ENCODE measurements at regions not wholly inside any gene's neighbourhood (a gene's known extent, or its start where the extent isn't known, plus 50 kb on each side); places are given as distances from the start of the nearest gene placed in this dataset.
A peak's percentile ranks its signal among the peaks of the same experiment; 100 is the strongest.

DNA sequence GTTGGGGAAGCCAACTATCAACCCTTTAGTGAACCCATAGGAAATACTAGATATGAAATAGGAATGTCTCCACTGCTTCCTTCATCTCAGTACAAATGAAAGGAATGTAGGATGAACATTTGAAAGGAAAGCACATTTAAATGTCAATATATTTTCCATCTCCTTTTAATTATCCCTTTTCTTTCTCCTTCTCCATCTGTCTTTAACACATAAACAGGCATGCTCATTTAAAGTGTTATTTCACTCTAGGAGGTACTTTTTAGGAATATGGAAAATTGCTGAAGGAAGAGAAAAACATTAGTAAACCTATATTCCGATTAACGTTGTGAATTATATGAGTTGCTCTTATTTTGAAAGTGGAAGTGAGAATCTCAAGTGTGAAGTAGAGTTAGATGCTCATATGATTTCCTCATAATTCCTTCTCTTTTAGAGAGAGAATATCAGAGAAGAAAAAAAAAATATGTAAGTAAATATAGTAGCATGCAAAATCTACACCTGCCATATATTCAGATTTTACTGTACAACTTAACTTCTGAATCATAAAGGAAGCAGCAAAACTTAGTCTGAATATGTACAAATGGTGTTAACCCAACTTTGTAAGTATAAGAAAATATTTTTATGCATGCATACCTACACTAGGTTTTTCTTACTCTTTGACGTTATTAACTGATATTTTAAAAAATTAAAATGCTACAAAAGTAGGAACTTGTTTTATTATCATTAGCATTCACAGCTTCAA lies 406.9 kb upstream of the B3GALT2 start:
- FAIRE-seq, result no peak
- DNase-seq (ENCODE audit: low spot score), result no peak

DNA sequence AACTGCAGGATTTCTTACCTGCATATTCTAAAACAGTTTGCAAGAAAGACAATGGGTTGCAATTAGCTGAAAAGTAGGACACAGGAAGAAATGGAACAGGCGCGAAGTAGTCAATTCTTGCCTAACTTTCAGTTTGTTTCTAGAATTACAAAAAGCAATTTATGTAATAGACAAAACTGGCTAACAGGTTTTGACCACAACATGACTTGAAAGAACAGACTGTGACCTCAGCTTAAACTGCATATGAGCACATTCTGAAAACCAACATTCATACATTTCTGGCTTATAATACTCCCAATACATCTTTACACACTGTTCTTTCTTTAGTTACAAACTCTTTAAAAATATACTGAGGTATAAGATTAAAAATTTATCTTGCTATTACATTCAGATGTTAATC lies 405.9 kb upstream of the B3GALT2 start:
- DNase-seq (ENCODE audit: low spot score), result no peak
- no peak for FAIRE-seq

DNA sequence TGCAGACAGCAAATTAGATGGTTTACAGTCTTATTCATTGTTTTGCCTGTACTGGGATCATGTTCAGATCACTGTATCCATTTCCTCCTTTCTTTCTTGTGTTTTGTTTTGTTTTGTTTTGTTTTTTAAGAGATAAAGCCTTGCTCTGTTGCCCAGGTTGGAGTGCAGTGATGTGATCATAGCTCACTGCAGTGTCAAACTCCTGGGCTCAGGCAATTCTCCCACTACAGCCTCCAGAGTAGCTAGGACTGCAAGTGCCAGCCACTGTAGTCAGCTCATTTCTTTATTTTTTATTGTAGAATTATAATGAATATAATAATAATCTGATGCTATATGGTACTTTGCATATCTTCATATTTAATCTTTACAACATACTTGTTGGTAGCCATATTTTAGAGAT lies 403.7 kb upstream of the B3GALT2 start:
- DNase-seq (ENCODE audit: low spot score), result no peak
- FAIRE-seq, result no peak

DNA sequence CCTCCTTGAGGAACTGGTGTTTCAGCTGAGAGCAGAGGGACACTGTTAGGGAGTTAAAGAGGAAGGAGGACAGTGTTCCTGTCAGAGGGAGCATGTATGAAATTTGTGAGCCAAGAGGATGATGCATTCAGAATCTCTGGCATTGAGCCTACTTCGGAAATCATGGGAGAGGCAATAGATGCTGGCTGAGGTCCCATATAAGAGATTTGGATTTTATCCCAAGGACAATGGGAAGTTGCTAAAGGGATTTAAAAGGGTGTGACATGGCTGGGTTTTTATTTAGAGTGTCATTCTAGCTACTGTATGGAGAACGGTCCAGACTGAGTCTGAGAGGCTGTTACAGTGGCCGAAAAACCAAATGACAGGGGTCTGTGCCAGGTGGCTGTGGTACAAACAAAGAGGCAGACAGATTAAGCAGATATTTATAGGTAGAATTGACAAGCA lies 403.2 kb upstream of the B3GALT2 start:
- no peak for FAIRE-seq

DNA sequence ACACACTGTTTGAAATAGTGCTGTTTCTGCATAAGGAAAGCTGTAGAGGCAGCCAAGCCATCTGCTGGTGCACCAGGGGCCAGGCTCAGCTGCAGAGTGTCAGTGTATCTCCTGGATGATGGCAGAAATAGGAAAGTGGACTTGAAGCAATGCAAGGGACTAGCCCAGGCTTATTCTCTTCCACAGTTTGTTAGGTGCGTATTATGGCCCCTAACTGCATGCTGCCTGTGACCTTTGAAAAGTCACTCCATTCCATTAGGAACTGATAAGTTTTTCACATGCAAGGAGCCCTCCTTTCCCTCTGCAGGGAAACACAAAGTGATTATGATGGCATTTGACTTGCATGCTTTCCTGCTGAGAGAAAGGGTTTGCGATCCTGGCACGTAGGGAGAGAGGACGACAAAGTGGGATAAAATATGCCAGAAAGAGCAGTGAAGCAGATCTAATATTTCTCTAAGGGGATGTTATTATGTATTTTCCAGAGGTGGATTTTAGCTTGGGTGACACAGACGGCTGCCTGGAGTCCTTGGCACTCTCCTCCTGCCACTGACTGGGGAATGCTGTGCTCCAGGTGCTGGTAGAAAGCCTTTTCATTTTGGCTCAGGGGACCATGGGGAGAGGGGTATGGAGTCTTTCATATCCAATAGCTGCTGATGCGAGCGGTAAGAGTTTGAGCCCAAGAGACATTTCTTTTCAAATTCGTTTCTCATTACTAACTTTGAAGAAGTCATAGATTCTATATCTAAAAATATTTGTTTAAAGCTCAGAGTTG lies 402.1 kb upstream of the B3GALT2 start:
- DNase-seq (ENCODE audit: low spot score), result no peak
- FAIRE-seq, result no peak

More for the DNA sequence above, 403.2 kb upstream of the B3GALT2 start:
- DNase-seq (ENCODE audit: low spot score), result no peak

DNA sequence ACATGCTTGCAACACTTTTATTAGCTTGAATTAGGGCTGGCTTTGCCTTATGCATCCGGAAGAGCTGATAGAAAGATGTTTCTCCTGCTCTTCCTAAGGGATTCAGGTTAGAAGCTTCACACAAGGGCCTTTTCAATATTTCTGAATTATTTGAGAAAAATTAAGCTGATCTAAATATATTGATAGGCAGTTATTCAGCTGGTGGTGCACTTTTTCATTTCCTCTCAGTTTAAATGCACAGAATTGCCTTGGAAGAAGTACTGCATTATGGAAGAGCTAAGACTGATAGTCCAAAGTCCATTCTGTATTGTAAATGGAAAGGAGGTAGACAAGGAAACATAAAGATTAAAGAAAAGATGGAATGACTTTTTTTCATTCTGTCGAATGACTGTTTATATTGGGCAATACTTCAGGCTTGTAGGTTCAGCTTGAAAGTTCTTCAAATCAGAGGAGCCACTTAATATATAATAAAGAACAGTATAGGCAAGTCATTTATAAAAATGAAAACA lies 398.4 kb upstream of the B3GALT2 start:
- DNase-seq (ENCODE audit: low spot score), result no peak
- no peak for FAIRE-seq

DNA sequence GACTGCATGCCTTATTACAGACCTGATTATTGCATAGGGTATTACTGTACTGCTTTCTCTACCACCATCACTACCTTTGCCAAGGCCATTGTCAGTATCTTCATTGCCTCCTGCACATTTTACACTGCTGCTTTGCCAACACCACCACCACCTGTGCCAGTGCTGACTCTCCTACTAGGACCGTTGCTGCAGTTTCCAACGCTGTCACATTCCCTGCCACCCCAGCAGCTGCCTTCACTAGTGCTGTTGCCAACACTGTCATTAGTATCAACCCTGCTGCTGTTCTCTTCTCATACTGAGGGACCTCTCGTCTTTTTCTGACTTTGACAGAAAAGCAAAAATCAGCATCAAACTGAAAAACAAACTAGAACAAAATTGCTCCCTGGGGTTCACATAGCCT lies 394.9 kb upstream of the B3GALT2 start:
- FAIRE-seq (no peak), DNase-seq (ENCODE audit: low spot score) (no peak)

DNA sequence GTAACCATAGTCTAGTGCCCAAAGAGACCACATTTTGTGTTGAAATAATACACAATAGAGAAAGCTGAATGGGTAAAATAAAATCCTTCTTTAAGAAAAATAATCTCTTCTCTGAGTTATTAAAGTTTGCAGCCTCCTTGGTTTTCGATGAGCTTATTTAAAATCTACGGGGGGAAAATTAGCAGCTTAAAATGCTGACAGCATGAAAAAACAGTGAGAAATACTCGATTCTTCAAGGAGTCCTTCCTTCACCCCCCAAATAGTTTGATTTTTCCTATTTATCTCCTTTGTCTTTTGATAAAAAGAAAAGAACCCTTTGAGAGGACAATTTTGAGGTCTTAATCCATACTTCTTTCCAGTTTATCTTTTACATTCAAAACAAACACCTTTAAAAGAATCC lies 394.0 kb upstream of the B3GALT2 start:
- FAIRE-seq (no peak), DNase-seq (ENCODE audit: low spot score) (no peak)

DNA sequence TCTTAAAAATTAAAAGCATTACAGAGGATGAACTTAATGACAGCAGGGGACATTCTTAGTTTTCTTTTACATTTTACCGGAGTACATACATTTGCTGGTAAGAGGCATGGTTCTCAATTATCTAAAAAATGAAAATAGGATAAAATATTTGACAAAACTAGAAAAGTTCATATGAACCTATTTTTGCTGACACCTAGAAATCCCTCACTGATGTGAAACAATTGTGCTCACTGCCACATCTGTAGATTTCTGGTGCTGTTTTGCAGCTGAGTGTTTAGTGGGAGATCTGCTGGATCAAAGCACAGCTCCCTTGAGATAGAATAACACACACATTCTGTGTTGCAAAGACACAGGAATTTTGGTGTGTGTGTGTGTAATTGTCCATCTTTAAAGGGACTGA lies 392.9 kb upstream of the B3GALT2 start:
- no peak for FAIRE-seq
- DNase-seq (ENCODE audit: low spot score), result no peak

DNA sequence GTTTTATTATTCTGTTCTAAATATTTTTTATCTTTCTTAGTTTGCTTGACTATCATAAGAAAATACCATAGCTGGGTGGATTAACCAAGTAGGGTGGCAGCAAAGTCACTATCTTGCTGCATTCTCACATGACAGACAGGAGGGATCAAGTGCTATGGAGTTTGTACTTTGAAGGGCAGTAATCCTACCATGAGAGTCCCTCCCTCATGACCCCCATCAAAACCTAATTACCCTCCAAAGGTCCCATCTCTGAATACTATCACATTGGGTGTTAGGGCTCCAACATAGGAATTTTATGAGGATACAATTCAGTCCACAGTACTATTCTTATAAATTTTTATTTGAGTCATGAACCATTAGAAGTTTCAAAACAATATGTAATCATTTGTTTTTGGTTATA lies 388.5 kb upstream of the B3GALT2 start:
- DNase-seq (ENCODE audit: low spot score) (no peak), FAIRE-seq (no peak)

DNA sequence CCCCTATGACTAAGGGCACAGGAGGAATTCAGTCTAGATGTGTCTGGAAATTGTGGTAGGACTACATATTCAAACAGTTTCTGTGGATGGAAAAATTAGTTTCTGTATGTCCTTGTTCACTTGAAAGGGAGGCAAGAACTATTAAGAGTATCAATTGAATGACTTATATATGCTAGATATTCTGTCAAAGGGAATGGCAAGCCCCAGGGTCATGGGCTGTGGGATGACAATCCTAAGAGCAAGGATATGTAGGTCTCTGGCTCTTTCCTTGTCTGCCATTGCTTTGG lies 383.5 kb upstream of the B3GALT2 start:
- no peak for FAIRE-seq
- DNase-seq (ENCODE audit: low spot score), result no peak

DNA sequence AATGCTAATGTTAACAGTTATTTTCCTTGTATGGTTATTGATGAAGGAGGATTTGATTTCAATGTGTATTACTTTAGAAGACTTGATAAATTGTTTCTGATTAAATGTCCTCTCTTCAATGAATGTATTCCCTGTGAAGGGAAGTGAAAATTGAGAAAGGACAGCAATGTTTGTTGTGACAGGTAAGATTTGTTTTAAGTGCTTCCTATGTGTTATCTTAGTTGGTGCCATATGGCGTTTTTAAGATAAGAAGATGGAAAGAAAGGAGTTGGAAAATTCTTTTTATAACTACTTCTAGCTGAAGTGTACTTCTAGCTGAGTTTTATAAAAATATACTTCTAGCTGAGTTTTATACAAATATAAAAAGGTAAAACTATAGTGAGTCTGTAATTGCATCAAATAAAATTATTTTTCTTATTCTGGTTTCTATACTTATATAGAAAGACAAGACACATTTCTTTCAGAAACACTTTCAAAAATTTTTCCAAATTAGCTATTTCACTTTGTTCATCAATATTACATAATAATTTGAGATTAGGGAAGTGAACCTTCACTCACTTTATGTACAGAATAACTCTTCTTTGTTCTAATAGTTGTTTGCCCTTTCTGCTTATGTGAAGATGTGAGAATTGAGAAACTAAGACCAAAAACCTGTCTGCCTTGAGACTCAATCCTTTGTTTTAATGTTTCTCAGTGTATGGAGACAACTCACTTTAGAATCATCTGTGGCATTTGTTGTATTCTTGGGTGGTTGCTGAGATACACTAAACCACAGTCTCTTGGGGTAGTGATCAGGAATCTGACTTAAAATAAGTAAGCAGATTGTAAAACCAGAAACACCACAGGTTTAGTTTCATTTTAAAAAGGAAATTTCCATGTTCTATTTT lies 382.9 kb upstream of the B3GALT2 start:
- DNase-seq (ENCODE audit: low spot score) (no peak), FAIRE-seq (no peak)

DNA sequence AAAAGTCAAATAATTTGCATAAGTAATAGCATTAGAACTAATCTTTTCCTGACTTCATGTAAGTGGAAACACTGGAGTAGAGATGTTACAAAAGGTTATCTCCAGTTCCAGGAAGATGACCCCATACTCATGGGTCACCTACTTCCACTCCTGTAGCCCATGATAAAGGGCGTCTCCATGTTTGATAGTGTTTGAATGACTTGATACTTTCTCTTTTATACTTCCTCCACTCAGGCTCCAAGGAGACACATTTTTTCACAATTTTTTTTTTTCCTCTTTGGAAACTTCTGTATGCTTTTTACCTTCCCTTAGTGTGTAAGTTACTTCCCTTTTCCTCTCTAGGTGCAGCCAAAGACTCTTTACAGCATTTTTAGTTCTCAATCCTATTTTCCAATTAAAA lies 382.1 kb upstream of the B3GALT2 start:
- no peak for FAIRE-seq
- DNase-seq (ENCODE audit: low spot score), result no peak

DNA sequence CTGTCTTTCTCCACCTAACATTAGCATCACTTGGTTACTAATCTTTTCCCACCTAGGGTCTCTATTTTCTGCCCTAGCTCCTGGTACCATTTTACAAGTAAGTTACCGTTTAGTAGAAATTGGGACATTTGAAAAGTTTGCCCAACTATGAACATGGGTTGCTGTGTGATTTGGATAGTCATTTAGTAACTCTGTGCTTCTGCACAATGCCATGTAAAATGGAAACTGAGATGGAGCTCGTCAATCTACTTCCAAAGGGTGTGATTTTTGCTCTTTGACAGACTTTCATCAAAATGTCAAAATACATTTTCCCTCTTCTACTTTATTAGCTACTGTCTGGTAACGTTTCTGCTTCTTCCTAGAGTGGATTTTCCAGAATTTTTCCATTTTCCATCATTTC lies 381.5 kb upstream of the B3GALT2 start:
- DNase-seq (ENCODE audit: low spot score) (no peak), FAIRE-seq (no peak)

DNA sequence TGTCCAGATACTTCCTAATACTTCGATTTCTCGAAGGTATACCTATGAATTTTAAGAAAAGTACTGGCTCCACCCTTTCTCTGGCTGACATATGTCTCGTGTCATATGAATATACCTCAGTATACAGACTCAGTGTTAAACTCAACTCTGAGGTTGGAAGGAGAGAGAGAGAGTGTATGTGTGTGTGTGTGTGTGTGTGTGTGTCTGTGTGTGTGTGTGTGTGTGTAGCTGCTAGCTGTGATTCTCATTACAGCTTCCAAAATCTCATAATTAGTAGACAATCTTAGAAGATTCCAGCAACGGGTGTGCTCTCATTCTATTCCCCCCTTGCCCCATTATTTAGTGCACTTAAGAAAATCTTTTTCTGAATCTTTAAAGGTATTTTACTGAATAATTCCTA lies 380.3 kb upstream of the B3GALT2 start:
- FAIRE-seq (no peak), DNase-seq (ENCODE audit: low spot score) (no peak)

DNA sequence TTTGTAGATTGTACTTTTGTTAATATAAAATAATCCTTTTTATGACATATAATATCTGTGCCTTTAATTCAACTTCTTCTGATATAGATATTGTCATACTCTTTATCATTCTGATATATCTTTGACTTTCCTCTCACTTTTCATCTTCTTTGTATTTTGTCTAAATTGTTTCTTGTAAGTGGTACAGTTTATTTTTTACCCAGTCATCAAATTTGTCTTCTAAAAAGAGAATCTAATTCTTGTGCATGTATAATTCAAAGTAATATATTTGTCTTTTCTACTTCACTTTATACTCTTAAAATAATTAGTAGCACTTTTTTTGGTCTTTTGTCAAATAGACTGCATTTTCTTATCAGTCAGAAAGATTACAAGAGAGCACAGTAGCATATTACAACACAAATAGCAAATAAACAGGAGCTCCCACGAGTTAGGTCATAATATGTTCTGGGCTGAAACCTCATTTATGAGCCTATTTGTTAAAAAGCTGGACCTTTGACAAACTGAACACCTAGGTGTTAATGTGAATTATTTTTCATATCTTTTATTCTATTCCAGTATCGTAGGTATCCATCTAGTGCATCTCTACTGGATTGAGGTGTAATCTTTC lies 379.7 kb upstream of the B3GALT2 start:
- FAIRE-seq (no peak), DNase-seq (ENCODE audit: low spot score) (no peak)

DNA sequence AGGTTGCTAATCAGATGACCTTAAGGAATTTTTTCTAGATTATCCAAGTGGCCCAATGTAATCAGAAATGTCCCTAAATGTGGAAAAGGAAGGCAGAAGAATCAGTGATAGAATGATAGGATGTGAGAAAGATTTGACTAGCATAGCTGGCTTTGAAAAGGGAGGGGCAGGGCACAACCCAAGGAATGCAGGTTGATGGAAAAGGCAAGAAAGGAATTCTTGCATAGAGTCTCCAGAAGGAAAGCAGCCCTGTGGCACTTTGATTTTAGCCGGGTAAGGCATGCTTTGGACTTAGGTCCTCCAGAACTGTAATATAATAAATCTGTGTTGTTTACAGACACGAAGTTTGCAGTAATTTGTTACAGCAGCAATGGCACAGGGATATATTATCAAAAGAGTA lies 375.7 kb upstream of the B3GALT2 start:
- DNase-seq (ENCODE audit: low spot score) (no peak), FAIRE-seq (no peak)

DNA sequence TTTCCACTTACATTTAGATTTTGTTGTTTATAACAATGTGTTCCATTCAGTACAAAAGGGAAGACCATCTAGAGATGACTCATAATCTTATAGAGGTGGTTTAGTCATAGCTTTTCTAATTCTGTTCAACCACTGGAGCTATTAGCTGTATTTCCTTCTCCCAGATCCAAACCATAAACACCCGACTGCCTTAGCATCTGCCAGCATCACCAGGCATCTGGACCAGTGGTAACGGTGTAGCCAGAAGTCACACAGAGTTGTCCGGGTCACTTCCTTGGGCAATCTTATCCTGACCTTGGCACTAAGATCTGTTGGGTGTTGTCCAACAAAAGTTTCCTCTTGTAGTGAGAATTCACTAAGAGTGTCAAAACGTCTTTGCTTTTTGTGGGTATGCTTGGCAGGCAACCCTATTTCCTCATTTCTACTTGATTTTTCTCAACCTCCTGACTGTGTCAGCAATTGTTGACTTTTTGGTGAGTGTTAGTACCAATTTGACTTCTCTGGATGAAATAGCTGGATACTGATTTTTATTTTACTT lies 372.1 kb upstream of the B3GALT2 start:
- FAIRE-seq, result no peak

DNA sequence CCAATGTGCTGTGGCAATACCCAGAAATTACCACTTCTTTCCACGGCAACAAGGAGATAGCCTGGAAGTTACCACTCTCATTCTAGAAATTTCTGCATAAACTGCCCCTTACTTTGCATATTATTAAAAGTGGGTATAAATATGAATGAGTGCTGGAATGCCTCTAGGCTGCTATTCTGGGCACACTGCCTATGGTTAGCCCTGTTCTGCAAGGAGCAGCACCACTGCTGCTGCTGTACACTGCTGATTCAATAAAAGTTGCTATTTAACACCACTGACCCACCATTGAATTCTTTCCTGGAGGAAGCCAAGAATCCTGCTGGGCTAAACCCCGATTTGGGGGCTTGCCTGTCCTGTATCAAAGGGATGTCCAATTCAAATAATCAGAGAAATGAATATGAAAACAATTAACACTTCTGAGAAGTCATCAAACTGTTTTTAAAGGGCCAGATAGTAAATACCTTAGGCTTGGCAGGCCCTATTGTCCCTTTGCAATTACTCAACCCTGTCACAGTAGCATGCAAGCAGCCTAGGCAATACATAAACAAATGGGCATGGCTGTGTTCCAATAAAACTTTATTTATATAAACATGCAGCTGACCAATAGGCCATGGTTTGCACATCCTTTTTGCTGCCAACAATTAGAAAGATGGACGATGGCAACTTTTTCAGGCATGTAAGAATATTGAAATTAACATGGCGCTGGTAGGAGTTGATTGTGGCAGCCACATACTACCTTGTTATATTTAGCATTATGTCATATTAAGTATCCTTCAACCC lies 369.4 kb upstream of the B3GALT2 start:
- no peak for DNase-seq (ENCODE audit: low spot score)
- no peak for FAIRE-seq

More for the DNA sequence above, 372.1 kb upstream of the B3GALT2 start:
- peak; percentile 7 for DNase-seq (ENCODE audit: low spot score)

DNA sequence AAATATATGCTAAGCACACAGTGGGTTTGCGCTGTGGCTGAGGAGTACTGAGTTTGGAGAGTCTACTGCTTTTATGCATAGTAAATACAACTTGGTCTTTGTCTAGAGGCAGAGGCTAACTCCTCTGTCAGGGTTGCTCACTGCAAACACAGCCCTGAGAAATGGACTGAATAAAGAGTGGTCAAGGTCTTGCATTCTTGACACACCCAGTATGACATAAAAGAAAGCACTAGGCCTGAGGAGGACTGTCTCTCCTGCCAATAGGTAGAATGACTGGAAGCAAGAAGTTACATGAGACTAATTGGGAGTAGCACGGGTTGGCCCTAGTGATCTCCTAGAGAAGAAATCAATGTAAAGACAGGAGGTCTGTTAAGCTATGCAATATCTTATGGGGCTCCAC lies 367.2 kb upstream of the B3GALT2 start:
- FAIRE-seq, result no peak
- DNase-seq (ENCODE audit: low spot score), result no peak

DNA sequence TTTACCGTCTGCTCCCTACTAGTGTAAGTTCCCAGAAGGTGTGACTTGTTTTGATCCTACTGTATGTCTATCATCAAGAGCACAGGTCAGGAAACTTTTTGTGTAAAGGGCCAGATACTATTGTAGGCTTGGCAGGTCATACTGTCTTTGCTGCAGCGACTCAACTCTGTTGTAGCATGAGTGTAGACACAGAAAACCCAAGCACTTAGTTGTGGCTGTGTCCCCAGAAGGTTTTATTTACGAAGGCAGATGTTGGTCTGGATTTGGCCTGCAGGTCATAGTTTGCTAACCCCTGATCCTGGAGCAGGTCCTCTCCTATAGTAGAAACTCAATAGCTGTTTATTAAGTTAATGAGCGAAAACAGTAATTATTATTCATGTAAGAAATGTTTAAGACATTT lies 365.9 kb upstream of the B3GALT2 start:
- DNase-seq (ENCODE audit: low spot score) (no peak), FAIRE-seq (no peak)
